ENCODE measurements at regions not wholly inside any gene's neighbourhood (a gene's known extent, or its start where the extent isn't known, plus 50 kb on each side); places are given as distances from the start of the nearest gene placed in this dataset.

DNA sequence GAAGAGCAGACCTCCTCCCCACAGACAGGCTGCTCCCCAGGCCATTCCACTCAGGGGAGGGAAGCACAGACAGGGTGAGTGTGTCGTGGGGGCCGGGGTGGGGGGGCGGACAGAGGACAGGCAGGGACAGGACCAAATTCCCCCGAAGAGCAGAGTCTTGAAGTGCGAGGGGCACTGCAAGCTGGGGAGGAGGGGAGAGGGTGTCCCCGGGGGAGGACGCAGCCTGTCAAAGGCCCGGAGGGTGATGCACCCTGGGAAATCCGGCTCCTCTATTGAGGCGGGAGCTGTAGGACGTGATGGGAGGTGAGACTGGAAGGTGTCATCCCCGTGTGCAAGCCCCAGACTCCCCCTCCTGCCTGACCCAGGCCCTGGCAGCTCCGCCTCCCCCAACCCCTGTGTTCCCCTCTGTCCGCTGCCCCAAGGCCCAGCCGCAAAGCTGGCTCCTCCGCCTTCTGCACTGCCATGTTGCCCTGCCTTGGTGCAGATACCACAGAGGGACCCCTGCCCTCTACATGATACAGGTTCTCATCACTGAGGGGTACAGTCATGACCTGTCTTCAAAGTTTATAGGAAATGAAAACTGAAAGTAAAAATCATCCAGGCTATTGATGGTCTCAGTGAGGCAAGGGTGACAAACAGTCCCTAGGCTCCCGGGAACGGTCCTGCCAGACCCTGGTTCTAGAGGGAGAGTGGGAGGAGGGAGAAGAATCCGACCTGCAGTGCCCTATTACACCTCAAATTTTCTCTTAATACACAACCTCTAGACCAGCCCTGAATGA lies 76.3 kb upstream of the IQSEC1 start:
- Histone ChIP-seq H3K9me3 (no peaks in the 10 kb centered on the region), H3K27me3 (peaks cover 0 to 5% of the 10 kb centered on the region in 2 donors), H3K27ac (no peak overlapping the region), H3K4me3 (no peak overlapping the region), H3K36me3 (no peaks in the 10 kb centered on the region), H3K4me1 (peaks cover 0 to 8% of the 10 kb centered on the region in 2 donors)
- ATAC-seq: no peak
- intact Hi-C loops (cut with DNase I): no loop called here
- TF ChIP-seq, protein P1, sequence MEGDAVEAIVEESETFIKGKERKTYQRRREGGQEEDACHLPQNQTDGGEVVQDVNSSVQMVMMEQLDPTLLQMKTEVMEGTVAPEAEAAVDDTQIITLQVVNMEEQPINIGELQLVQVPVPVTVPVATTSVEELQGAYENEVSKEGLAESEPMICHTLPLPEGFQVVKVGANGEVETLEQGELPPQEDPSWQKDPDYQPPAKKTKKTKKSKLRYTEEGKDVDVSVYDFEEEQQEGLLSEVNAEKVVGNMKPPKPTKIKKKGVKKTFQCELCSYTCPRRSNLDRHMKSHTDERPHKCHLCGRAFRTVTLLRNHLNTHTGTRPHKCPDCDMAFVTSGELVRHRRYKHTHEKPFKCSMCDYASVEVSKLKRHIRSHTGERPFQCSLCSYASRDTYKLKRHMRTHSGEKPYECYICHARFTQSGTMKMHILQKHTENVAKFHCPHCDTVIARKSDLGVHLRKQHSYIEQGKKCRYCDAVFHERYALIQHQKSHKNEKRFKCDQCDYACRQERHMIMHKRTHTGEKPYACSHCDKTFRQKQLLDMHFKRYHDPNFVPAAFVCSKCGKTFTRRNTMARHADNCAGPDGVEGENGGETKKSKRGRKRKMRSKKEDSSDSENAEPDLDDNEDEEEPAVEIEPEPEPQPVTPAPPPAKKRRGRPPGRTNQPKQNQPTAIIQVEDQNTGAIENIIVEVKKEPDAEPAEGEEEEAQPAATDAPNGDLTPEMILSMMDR (IDR thresholded peaks at IDR 0.05): no peak
- DNase-seq: no peak

DNA sequence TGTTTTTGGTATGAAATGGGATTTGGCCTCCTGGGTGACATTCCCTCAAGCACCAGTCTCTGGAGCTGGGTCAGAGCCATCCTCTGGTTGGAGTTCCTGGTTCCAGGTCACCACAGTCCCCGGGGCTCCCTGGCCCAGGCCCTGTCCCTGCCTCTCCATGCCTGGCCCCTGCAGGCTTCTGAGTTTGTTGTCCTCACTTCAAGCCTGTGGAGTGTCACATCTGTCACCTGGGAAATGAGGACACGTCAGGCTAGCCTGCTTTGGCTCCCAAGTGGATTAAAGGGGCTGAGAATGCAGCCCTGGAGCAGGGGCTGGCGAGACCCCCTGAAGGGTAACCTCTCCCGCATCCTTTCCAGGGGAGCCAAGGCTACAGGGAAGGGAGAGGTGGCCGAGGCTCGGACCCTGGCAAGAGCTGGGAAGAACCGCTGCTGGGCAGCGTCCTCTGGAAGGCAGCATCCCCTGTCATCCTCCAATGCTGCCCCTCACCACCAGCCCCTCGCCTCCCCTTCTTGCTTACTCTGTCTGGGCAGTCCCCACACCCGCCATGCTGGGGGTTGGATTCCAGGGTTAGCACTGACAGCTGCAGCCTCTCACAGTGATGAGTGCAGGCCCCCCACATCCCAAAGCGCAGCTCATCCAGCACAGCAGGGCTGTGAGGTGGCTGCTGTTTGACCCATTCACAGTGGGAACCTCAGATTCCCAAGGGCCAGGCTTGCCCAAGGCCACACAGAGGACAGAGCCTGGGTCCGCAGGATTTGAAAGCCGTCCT lies 75.5 kb upstream of the IQSEC1 start:
- Histone ChIP-seq H3K27ac (no peak overlapping the region), H3K4me3 (no peak overlapping the region), H3K4me1 (peaks cover 0 to 8% of the 10 kb centered on the region in 2 donors), H3K9me3 (no peaks in the 10 kb centered on the region), H3K27me3 (peaks cover 0 to 5% of the 10 kb centered on the region in 2 donors), H3K36me3 (no peaks in the 10 kb centered on the region)
- TF ChIP-seq, protein P1 (IDR thresholded peaks at IDR 0.05): no peak
- DNase-seq: no peak
- intact Hi-C loops (cut with DNase I): no loop called here
- no peak for ATAC-seq

DNA sequence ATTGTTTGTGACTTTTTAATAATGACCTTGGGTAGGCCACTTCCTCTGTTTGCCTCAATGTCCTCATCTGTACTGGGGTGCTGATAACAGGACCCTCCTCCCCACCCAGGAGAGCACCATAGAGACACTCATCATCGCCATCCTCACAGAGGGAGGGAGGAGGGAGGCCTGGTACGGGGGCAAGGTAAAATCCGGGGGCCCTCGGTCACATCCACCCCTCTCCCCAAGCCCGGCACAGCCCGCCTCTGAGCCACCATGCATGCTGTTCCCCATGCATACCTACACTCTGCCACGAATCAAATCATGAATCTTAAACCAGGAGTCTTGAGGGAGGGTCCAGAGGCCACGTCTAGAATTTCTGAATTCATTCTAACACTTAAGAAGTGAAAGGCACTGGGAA lies 74.9 kb upstream of the IQSEC1 start:
- Histone ChIP-seq H3K27ac (no peak overlapping the region), H3K27me3 (peaks cover 0 to under 1% of the 10 kb centered on the region in 2 donors), H3K4me3 (no peak overlapping the region), H3K36me3 (no peaks in the 10 kb centered on the region), H3K9me3 (no peaks in the 10 kb centered on the region), H3K4me1 (peaks cover 0 to 8% of the 10 kb centered on the region in 2 donors)
- intact Hi-C loops (cut with DNase I): no loop called here
- ATAC-seq (no peak), DNase-seq (no peak)
- TF ChIP-seq, protein P1 (IDR thresholded peaks at IDR 0.05): no peak

DNA sequence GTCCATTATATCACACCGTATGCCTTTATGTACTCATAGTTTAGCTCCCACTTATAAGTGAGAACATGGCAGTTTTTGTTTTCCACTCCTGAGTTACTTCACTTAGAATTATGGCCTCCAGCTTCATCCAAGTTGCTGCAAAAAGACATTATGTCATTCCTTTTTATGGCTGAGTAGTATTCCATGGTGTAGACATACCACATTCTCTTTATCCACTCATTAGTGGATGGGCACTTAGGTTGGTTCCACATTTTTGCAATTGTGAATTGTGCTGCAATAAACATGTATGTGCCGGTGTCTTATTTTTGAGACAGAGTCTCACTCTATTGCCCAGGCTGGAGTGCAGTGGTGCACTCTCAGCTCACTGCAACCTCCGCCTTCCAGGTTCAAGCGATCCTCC lies 74.1 kb upstream of the IQSEC1 start:
- Histone ChIP-seq H3K4me1 (peaks cover 0 to 8% of the 10 kb centered on the region in 2 donors), H3K27me3 (peaks cover 0 to under 1% of the 10 kb centered on the region in 2 donors), H3K27ac (no peak overlapping the region), H3K36me3 (no peaks in the 10 kb centered on the region), H3K4me3 (no peak overlapping the region), H3K9me3 (no peaks in the 10 kb centered on the region)
- ATAC-seq: no peak
- TF ChIP-seq, protein P1 (IDR thresholded peaks at IDR 0.05): no peak
- intact Hi-C loops (cut with DNase I): no loop called here
- DNase-seq: no peak

DNA sequence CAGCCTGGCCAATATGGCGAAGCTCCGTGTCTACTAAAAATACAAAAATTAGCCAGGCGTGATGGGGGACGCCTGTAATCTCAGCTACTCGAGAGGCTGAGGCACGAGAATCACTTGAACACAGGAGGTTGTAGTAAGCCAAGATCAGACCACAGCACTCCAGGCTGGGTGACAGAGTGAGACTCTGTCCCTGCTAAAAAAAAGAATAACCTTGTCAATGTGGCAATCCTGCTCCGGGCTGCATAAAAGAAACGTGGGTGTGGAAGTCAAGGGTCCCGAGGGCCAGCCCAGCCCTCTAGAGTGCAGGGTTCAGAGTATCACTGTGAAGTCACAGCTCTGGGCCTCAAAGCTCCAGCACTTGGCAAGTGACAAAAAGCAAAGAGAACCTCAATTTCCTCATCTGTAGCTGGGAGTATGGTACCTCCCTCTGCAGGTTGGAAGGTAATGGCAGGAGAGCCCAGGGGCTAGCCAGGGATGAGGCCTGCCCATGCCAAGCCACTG lies 73.5 kb upstream of the IQSEC1 start:
- no peak for ATAC-seq

More for the DNA sequence above, 73.5 kb upstream of the IQSEC1 start:
- intact Hi-C loops (cut with DNase I): no loop called here
- peaks cover 0 to 7% of the 10 kb centered on the region in 2 donors for H3K27me3 ChIP-seq
- no peak for DNase-seq
- H3K4me1 ChIP-seq: peaks cover 0 to 8% of the 10 kb centered on the region in 2 donors
- no peaks in the 10 kb centered on the region for H3K9me3 ChIP-seq
- TF ChIP-seq, protein P1 (IDR thresholded peaks at IDR 0.05): no peak
- no peaks in the 10 kb centered on the region for H3K36me3 ChIP-seq
- no peak overlapping the region for H3K4me3 ChIP-seq
- H3K27ac ChIP-seq: no peak overlapping the region
